Panc1 (cell line): ENCODE measurements at regions not wholly inside any gene's neighbourhood (a gene's known extent, or its start where the extent isn't known, plus 50 kb on each side); places are given as distances from the start of the nearest gene placed in this dataset.

ENCODE experiments used
- ATAC-seq: fragments of 200-7000 bp; cut with Tn5 transposase; 2 replicates; pipeline ENCODE4 v1.9.1; 2020; ENCODE audit warnings: mild to moderate bottlenecking, moderate library complexity
- BruUV-seq: library from RNA; stranded (reverse); fragments of 400-500 nt; replicated peaks from 2 replicates; lab custom pipeline; 2021; lab: Mats Ljungman, UMichigan
- CTCF ChIA-PET: fragments of 300-600 bp; sonication (Branson Sonifier 250); formaldehyde crosslinking; loops from one replicate; lab custom pipeline; 2022; ENCODE audit warnings: antibody characterized with exemption; lab: Charles Lee
- POLR2A ChIA-PET: fragments of 300-600 bp; sonication (Branson Sonifier 250); formaldehyde crosslinking; loops from one replicate; lab custom pipeline; 2022; ENCODE audit warnings: antibody characterized with exemption; lab: Charles Lee
- DNase-seq: peaks from one replicate; pipeline ENCODE4 v3.0.0-alpha.2; 2010; ENCODE audit warnings: low read depth, low spot score
- H3K27ac ChIP-seq: 2 replicates; pipeline ENCODE4 v1.5.1; 2011; ENCODE audit warnings: mild to moderate bottlenecking, low read length, inconsistent platforms
- H3K27me3 ChIP-seq: fragments of 200-500 bp; sonication (Bioruptor generic); 2 replicates; pipeline ENCODE4 v1.6.0; 2014; ENCODE audit warnings: low read length, inconsistent platforms; ENCODE audit not compliant: control insufficient read depth, insufficient read depth
- H3K36me3 ChIP-seq: fragments of 200-500 bp; sonication (Bioruptor generic); 2 replicates; pipeline ENCODE4 v1.5.1; 2014; ENCODE audit warnings: inconsistent platforms, mild to moderate bottlenecking, low read length, moderate library complexity; ENCODE audit not compliant: control insufficient read depth, insufficient read depth
- H3K4me1 ChIP-seq: 2 replicates; pipeline ENCODE4 v1.5.1; 2011; ENCODE audit warnings: inconsistent platforms, mild to moderate bottlenecking, low read length, moderate library complexity; ENCODE audit not compliant: control insufficient read depth, insufficient read depth
- H3K4me3 ChIP-seq, 2 experiments: 2 replicates each; pipeline ENCODE4 v1.5.1; 2011 to 2012; ENCODE audit warnings: low read depth in 2 of 2, low read length in 2 of 2, mild to moderate bottlenecking in 2 of 2, inconsistent platforms in 1 of 2, moderate library complexity in 1 of 2
- H3K9me3 ChIP-seq: fragments of 200-500 bp; sonication (Bioruptor generic); 2 replicates; pipeline ENCODE4 v1.5.1; 2014; ENCODE audit warnings: low read depth, mild to moderate bottlenecking, inconsistent platforms, low read length, moderate library complexity; ENCODE audit not compliant: control insufficient read depth, insufficient read depth
- POLR2AphosphoS5 ChIP-seq: IDR thresholded peaks from 2 replicates; pipeline ENCODE4 v1.6.1; 2012; ENCODE audit warnings: mild to moderate bottlenecking, low read depth, low read length, moderate library complexity
- SIN3A ChIP-seq: IDR thresholded peaks from 2 replicates; pipeline ENCODE4 v1.6.1; 2012; ENCODE audit warnings: low read depth, mild to moderate bottlenecking, low read length, moderate library complexity, borderline replicate concordance; ENCODE audit not compliant: insufficient read depth
- TCF7L2 ChIP-seq: IDR thresholded peaks from 2 replicates; pipeline ENCODE4 v1.6.1; 2011; ENCODE audit warnings: mild to moderate bottlenecking, low read depth, low read length, inconsistent platforms
- in situ Hi-C: cut with HindIII; loops from 2 replicates; pipeline ENCODE4 v1.10.0; 2016; ENCODE audit warnings: low sequenced_read_pairs, low pct_unique_long_range_greater_than_20kb
- intact Hi-C: fragments of 100-400 bp; cut with micrococcal nuclease; formaldehyde crosslinking; loops from one replicate; pipeline ENCODE4 v1.10.0; 2022; ENCODE audit not compliant: unreplicated experiment
- TF ChIP-seq, protein P1 (sequence below), 2 experiments: IDR thresholded peaks; 2 replicates each; pipeline ENCODE4 v1.6.1; 2011 to 2012; ENCODE audit warnings: low read depth in 2 of 2, control low read depth in 1 of 2, low read length in 1 of 2, mild to moderate bottlenecking in 1 of 2, moderate library complexity in 1 of 2; ENCODE audit not compliant: insufficient read depth in 1 of 2
- TF ChIP-seq, protein P2 (sequence below): fragments of 450-650 bp; IDR thresholded peaks from 2 replicates; pipeline ENCODE4 v1.5.1; 2017; ENCODE audit warnings: mild to moderate bottlenecking

DNA sequence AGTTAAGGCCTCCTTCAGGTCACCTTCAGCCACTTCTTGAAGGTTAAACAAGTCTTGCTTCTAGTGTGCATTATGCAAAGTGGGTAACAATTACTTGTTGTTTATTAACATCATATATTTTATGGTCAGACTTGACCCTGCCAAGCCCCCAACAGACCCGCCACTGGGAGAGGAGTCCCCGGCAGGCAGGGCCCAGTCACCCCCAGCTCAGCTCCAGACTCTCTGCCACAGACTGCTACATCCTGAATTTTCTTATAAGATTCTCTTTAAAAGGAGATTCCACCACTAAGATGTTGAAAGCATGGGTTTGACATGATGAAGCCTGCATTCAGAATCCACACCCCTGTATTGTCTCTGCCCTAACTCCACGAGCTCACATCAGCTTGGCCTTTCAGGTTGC is 174.3 kb upstream of the ARL4C start:
- ChIA-PET CTCF (no interaction called here), POLR2A (interaction anchor here (0.7 kb wide), 1 partner anchor 11 kb away, joined by 15 read pairs; no protein-coding TSS in a partner anchor)
- no peak for TF ChIP-seq SIN3A
- TF ChIP-seq, protein P1, sequence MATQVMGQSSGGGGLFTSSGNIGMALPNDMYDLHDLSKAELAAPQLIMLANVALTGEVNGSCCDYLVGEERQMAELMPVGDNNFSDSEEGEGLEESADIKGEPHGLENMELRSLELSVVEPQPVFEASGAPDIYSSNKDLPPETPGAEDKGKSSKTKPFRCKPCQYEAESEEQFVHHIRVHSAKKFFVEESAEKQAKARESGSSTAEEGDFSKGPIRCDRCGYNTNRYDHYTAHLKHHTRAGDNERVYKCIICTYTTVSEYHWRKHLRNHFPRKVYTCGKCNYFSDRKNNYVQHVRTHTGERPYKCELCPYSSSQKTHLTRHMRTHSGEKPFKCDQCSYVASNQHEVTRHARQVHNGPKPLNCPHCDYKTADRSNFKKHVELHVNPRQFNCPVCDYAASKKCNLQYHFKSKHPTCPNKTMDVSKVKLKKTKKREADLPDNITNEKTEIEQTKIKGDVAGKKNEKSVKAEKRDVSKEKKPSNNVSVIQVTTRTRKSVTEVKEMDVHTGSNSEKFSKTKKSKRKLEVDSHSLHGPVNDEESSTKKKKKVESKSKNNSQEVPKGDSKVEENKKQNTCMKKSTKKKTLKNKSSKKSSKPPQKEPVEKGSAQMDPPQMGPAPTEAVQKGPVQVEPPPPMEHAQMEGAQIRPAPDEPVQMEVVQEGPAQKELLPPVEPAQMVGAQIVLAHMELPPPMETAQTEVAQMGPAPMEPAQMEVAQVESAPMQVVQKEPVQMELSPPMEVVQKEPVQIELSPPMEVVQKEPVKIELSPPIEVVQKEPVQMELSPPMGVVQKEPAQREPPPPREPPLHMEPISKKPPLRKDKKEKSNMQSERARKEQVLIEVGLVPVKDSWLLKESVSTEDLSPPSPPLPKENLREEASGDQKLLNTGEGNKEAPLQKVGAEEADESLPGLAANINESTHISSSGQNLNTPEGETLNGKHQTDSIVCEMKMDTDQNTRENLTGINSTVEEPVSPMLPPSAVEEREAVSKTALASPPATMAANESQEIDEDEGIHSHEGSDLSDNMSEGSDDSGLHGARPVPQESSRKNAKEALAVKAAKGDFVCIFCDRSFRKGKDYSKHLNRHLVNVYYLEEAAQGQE (IDR thresholded peaks at IDR 0.05; ENCODE audit: insufficient read depth in 1 of 2, low read depth in 2 of 2, low read length in 1 of 2) = no peak
- no peak for TF ChIP-seq POLR2AphosphoS5
- TF ChIP-seq TCF7L2 = no peak
- TF ChIP-seq, protein P2, sequence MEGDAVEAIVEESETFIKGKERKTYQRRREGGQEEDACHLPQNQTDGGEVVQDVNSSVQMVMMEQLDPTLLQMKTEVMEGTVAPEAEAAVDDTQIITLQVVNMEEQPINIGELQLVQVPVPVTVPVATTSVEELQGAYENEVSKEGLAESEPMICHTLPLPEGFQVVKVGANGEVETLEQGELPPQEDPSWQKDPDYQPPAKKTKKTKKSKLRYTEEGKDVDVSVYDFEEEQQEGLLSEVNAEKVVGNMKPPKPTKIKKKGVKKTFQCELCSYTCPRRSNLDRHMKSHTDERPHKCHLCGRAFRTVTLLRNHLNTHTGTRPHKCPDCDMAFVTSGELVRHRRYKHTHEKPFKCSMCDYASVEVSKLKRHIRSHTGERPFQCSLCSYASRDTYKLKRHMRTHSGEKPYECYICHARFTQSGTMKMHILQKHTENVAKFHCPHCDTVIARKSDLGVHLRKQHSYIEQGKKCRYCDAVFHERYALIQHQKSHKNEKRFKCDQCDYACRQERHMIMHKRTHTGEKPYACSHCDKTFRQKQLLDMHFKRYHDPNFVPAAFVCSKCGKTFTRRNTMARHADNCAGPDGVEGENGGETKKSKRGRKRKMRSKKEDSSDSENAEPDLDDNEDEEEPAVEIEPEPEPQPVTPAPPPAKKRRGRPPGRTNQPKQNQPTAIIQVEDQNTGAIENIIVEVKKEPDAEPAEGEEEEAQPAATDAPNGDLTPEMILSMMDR = no peak
- Histone ChIP-seq H3K27me3 (no peaks in the 10 kb centered on the region), H3K4me1 (no peaks in the 10 kb centered on the region; the same call in 1 of the 2 replicates), H3K36me3 (no peaks in the 10 kb centered on the region), H3K4me3 (no peak overlapping the region), H3K9me3 (no peaks in the 10 kb centered on the region), H3K27ac (no peak overlapping the region)
- intact Hi-C loops = no loop called here
- no peak for DNase-seq
- in situ Hi-C loops = no loop called here
- no peak for ATAC-seq
- BruUV-seq = no TSS peak

GRCh38 chr2:234670806-234671205 is 173.9 kb upstream of the ARL4C start:
- no TSS peak for BruUV-seq

More at GRCh38 chr2:234670806-234671205, 173.9 kb upstream of the ARL4C start:
- POLR2A ChIA-PET = interaction anchor here (0.7 kb wide), 1 partner anchor 10 kb away, joined by 15 read pairs; no protein-coding TSS in a partner anchor
- Histone ChIP-seq H3K9me3 (no peaks in the 10 kb centered on the region), H3K27me3 (no peaks in the 10 kb centered on the region), H3K4me1 (no peaks in the 10 kb centered on the region; the same call in 1 of the 2 replicates), H3K4me3 (no peak overlapping the region), H3K36me3 (no peaks in the 10 kb centered on the region), H3K27ac (no peak overlapping the region)
- intact Hi-C loops (no loop called here), in situ Hi-C loops (no loop called here)
- DNase-seq (no peak), ATAC-seq (no peak)
- CTCF ChIA-PET = no interaction called here
- TF ChIP-seq POLR2AphosphoS5 (no peak), SIN3A (no peak), TCF7L2 (no peak)
- TF ChIP-seq, protein P2 = no peak
- TF ChIP-seq, protein P1 (IDR thresholded peaks at IDR 0.05; ENCODE audit: insufficient read depth in 1 of 2, low read depth in 2 of 2, low read length in 1 of 2) = no peak
